KMS-11 (cell line): ENCODE measurements at regions not wholly inside any gene's neighbourhood (a gene's known extent, or its start where the extent isn't known, plus 50 kb on each side); places are given as distances from the start of the nearest gene placed in this dataset.

Source experiments
- H2AFZ ChIP-seq: fragments of 200-600 bp; sonication (generic); 2 replicates; pipeline ENCODE4 v1.6.1; 2016; ENCODE audit warnings: antibody characterized with exemption, mixed run types, low read depth
- H3K27ac ChIP-seq: fragments of 200-600 bp; sonication (generic); 2 replicates; pipeline ENCODE4 v1.6.1; 2016; ENCODE audit warnings: mild to moderate bottlenecking, mixed run types
- H3K27me3 ChIP-seq: fragments of 200-600 bp; sonication (generic); 2 replicates; pipeline ENCODE4 v1.6.1; 2017; ENCODE audit warnings: mild to moderate bottlenecking, low read depth, mixed run types, moderate library complexity; ENCODE audit not compliant: insufficient read depth
- H3K36me3 ChIP-seq: fragments of 200-600 bp; sonication (generic); 2 replicates; pipeline ENCODE4 v1.6.1; 2017; ENCODE audit warnings: mild to moderate bottlenecking, mixed run types; ENCODE audit not compliant: insufficient read depth
- H3K4me1 ChIP-seq: fragments of 200-600 bp; sonication (generic); 2 replicates; pipeline ENCODE4 v1.6.1; 2016; ENCODE audit warnings: mild to moderate bottlenecking, low read depth, mixed run types; ENCODE audit not compliant: poor library complexity, severe bottlenecking
- H3K4me2 ChIP-seq: fragments of 200-600 bp; sonication (generic); 2 replicates; pipeline ENCODE4 v1.7.0; 2016; ENCODE audit warnings: mild to moderate bottlenecking, mixed run types
- H3K4me3 ChIP-seq: fragments of 200-600 bp; sonication (generic); IDR thresholded peaks from 2 replicates; pipeline ENCODE4 v1.6.1; 2017; ENCODE audit warnings: low read depth, low read length, mixed read lengths; ENCODE audit not compliant: insufficient read depth
- H3K79me2 ChIP-seq: fragments of 200-600 bp; sonication (generic); 2 replicates; pipeline ENCODE4 v1.6.1; 2016; ENCODE audit warnings: low read depth, mixed run types; ENCODE audit not compliant: insufficient read depth
- H3K9ac ChIP-seq: fragments of 200-600 bp; sonication (generic); 2 replicates; pipeline ENCODE4 v1.6.1; 2016; ENCODE audit warnings: mild to moderate bottlenecking, mixed run types
- H4K20me1 ChIP-seq: fragments of 200-600 bp; sonication (generic); 2 replicates; pipeline ENCODE4 v1.6.1; 2016; ENCODE audit warnings: mild to moderate bottlenecking, mixed run types; ENCODE audit not compliant: insufficient read depth
- CTCF ChIP-seq: fragments of 200-600 bp; sonication (generic); conservative IDR thresholded peaks from 2 replicates; pipeline ENCODE4 v1.6.1; 2017; ENCODE audit warnings: low read depth, mild to moderate bottlenecking, antibody characterized with exemption, low read length, moderate library complexity, mixed read lengths

DNA sequence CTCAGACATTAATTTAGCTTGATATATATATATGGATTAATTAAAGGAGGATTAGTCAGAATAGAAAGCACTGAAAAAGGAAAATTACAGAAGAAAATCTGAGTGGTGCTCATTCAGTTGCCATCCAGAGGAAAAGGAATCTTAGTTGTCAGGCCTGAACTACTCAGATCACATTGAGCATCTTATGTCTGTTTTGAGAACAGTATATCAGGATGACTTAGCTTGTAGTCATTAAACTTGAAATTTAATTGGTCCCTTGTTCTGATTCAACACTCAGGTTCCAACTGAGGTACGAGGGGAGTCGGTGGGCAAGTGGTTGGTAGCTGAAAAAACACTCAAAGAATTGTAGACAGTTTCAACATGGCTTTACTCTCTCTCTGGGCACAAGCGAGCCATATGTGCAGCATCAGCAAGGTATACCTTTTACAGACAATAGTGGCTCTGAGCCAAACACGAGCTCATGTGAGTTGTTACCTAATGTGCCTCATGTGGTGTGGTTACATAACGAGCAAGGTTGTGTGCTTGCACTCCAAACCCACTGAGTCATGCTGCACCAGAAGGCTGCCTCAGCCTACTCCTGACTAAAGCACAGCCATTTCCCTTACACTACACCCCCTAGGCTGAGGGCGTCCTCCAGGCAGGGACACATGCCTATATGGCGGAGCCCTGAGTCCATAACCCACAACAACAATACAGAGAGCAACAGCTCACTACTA lies 73.0 kb upstream of the HMGN3 start:
- Histone ChIP-seq H4K20me1 (no peaks in the 10 kb centered on the region), H3K4me1 (no peaks in the 10 kb centered on the region), H3K4me3 (no peak overlapping the region), H2AFZ (no peak overlapping the region), H3K4me2 (no peak overlapping the region), H3K36me3 (no peaks in the 10 kb centered on the region), H3K27ac (no peak overlapping the region), H3K9ac (no peak overlapping the region), H3K79me2 (no peaks in the 10 kb centered on the region), H3K27me3 (no peaks in the 10 kb centered on the region)
- TF ChIP-seq CTCF, result no peak

GRCh38 chr6:79305020-79305419 lies 70.5 kb upstream of the HMGN3 start:
- no peak for TF ChIP-seq CTCF
- H2AFZ ChIP-seq, result no peak overlapping the region
- H3K27me3 ChIP-seq, result no peaks in the 10 kb centered on the region
- H3K36me3 ChIP-seq, result no peaks in the 10 kb centered on the region
- no peaks in the 10 kb centered on the region for H3K79me2 ChIP-seq
- no peaks in the 10 kb centered on the region for H4K20me1 ChIP-seq
- no peak overlapping the region for H3K4me3 ChIP-seq
- no peak overlapping the region for H3K27ac ChIP-seq
- H3K4me2 ChIP-seq, result no peak overlapping the region
- H3K9ac ChIP-seq, result no peak overlapping the region
- H3K4me1 ChIP-seq, result no peaks in the 10 kb centered on the region

DNA sequence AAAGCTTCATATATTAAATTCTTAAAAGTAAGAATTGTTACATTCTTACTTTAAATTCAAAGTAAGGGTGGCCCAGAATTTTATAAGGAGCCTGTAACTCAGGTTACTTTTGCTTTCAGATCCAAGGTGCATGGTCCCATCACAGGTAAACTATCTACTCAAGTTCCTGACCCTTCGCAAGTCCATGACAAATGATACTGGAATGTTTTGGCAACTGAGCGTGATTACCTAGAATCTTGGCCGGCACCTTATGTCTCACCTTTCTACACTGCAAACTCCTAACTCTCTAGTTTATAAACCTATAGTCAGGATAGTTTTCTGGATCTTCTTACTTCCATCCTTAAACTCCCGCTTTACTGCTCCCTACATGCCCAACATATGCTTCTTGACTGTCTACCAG lies 67.9 kb upstream of the HMGN3 start:
- H4K20me1 ChIP-seq, result no peaks in the 10 kb centered on the region
- no peak for TF ChIP-seq CTCF
- no peak overlapping the region for H3K4me3 ChIP-seq
- H3K36me3 ChIP-seq, result no peaks in the 10 kb centered on the region
- H3K4me1 ChIP-seq, result no peaks in the 10 kb centered on the region
- no peak overlapping the region for H3K27ac ChIP-seq
- no peaks in the 10 kb centered on the region for H3K27me3 ChIP-seq
- H3K79me2 ChIP-seq, result no peaks in the 10 kb centered on the region
- no peak overlapping the region for H2AFZ ChIP-seq
- H3K4me2 ChIP-seq, result no peak overlapping the region
- H3K9ac ChIP-seq, result no peak overlapping the region

- H3K4me3 ChIP-seq, result no peak overlapping the region
- no peak for TF ChIP-seq CTCF
- H3K27ac ChIP-seq, result no peak overlapping the region
- no peak overlapping the region for H3K9ac ChIP-seq
- no peak overlapping the region for H2AFZ ChIP-seq
- H3K4me2 ChIP-seq, result no peak overlapping the region
- no peaks in the 10 kb centered on the region for H3K79me2 ChIP-seq
- H4K20me1 ChIP-seq, result no peaks in the 10 kb centered on the region
- H3K4me1 ChIP-seq, result no peaks in the 10 kb centered on the region
- no peaks in the 10 kb centered on the region for H3K27me3 ChIP-seq
- H3K36me3 ChIP-seq, result no peaks in the 10 kb centered on the region
Observed at GRCh38 chr6:79301290-79301689, 66.8 kb upstream of the HMGN3 start.
